ENCODE measurements at regions not wholly inside any gene's neighbourhood (a gene's known extent, or its start where the extent isn't known, plus 50 kb on each side); places are given as distances from the start of the nearest gene placed in this dataset.

- DNase-seq (ENCODE audit: low read depth), result no peak
- no peak overlapping the region for H3K4me3 ChIP-seq (ENCODE audit: low read length)
- TF ChIP-seq, protein P1, sequence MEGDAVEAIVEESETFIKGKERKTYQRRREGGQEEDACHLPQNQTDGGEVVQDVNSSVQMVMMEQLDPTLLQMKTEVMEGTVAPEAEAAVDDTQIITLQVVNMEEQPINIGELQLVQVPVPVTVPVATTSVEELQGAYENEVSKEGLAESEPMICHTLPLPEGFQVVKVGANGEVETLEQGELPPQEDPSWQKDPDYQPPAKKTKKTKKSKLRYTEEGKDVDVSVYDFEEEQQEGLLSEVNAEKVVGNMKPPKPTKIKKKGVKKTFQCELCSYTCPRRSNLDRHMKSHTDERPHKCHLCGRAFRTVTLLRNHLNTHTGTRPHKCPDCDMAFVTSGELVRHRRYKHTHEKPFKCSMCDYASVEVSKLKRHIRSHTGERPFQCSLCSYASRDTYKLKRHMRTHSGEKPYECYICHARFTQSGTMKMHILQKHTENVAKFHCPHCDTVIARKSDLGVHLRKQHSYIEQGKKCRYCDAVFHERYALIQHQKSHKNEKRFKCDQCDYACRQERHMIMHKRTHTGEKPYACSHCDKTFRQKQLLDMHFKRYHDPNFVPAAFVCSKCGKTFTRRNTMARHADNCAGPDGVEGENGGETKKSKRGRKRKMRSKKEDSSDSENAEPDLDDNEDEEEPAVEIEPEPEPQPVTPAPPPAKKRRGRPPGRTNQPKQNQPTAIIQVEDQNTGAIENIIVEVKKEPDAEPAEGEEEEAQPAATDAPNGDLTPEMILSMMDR (conservative IDR thresholded peaks at IDR 0.05; ENCODE audit: low read length), result no peak
These were observed 197.6 kb downstream of the WDR11 start for GRCh38 chr10:121048749-121049148.

- DNase-seq (ENCODE audit: low read depth), result no peak
- no peak overlapping the region for H3K4me3 ChIP-seq (ENCODE audit: low read length)
- TF ChIP-seq, protein P1 (conservative IDR thresholded peaks at IDR 0.05; ENCODE audit: low read length), result no peak
These were observed 198.3 kb downstream of the WDR11 start for GRCh38 chr10:121049489-121049888.

DNA sequence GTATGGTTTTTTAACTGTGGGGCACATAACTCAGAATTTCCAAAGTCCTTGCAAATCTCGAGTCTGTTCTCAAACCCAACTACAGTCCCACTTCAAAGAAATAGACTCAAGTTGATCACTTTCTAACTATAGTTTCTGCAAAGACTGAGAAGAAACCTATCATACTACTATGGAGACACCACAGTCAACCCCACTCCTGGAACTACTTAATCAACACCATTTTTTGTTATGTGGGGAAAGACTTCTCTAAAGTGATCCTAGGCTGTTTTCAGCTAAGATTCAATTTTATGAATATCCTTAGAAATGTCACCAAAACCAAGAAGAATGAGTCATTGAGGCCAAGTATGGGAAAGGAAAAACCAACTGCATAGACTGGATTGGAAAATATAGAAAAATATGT lies 198.8 kb downstream of the WDR11 start:
- TF ChIP-seq, protein P1 (conservative IDR thresholded peaks at IDR 0.05; ENCODE audit: low read length), result no peak
- no peak for DNase-seq (ENCODE audit: low read depth)
- H3K4me3 ChIP-seq (ENCODE audit: low read length), result no peak overlapping the region

DNA sequence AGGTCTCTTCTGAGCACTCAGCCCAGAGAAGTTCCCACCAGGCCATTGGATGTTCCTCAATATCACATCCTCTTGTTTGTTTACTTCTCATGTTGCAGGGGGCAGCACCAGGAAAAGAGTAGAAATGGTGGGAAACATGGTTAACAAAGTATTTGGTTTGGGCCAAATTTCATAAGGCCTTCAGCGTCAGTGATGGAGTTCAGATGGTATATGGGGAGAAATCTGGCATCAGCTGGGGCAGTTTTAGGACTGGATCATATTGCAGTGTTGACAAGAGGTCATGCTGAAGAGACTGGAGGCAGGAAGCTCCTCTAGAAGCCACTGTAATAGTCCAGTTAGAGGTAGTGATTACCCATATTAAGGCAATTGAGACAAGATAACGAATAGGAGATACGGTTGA lies 200.0 kb downstream of the WDR11 start:
- TF ChIP-seq, protein P1 (conservative IDR thresholded peaks at IDR 0.05; ENCODE audit: low read length), result no peak
- H3K4me3 ChIP-seq (ENCODE audit: low read length), result no peak overlapping the region
- no peak for DNase-seq (ENCODE audit: low read depth)

DNA sequence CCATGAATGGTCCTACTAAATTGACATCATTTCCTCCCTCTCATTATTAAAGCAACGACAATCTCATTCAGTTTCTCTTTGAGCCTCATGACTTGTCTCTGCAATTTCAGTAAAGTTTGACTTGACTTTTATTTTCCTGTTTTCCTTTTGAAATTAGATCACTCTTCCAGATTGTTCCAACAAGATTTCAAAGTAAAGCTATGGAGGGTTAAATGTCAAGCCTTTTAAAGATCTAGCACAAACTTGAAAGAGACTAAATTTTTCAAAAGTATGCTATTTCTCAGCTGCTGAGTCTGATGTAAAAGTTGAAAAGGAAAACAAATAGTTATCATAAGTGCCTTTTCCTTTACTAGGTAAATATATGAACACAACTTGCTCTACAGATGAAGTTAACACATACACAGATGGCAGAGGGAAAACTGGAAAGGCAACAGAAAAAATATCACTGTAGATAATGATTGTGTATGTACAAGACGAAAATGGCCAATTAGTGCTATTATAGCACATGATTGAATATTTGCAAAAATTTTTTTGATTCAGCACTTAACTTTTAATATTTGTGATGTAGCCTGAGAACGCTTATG lies 200.6 kb downstream of the WDR11 start:
- no peak overlapping the region for H3K4me3 ChIP-seq (ENCODE audit: low read length)
- DNase-seq (ENCODE audit: low read depth), result no peak
- TF ChIP-seq, protein P1 (conservative IDR thresholded peaks at IDR 0.05; ENCODE audit: low read length), result no peak

DNA sequence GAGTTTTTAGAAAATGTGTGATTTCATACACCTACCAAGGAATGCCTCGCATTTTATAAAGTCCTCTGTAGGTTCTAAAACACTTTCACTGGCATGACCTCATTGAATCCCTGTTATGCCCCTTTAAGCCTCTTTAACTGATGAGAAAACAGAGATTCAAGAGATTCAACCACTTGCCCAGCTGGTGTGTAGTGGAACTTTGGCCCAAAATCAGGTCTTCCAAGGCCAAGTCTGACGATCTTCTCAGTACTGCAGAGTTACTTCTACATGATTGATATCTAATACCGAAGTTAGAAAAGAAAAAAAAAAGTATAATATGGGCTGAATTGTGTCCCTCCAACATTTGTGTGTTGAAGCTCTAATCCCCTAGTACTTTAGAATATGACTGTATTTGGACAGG lies 202.0 kb downstream of the WDR11 start:
- DNase-seq (ENCODE audit: low read depth), result no peak
- TF ChIP-seq, protein P1 (conservative IDR thresholded peaks at IDR 0.05; ENCODE audit: low read length), result no peak
- no peak overlapping the region for H3K4me3 ChIP-seq (ENCODE audit: low read length)

DNA sequence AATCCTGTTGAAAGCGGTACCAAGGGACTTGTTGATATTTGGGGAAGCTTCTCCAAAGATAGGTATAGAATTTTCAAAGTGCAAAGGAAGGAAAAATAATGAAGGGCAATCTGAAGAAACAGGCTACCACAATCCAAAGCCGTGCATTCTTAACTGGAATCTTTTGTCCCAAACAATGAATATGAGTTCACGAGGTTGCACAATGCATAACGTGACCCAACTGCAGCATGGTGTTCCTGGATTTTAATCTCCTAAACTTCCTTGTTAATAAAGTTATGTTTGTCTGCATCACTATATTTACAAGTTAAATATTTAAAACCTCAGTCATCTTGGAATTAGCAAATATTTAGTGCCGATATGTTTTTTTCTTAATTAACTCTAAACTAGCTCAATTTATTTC lies 203.7 kb downstream of the WDR11 start:
- no peak for DNase-seq (ENCODE audit: low read depth)
- no peak overlapping the region for H3K4me3 ChIP-seq (ENCODE audit: low read length)
- TF ChIP-seq, protein P1 (conservative IDR thresholded peaks at IDR 0.05; ENCODE audit: low read length), result no peak

Measured in AG10803 (cell line).